ENCODE measurements at regions not wholly inside any gene's neighbourhood (a gene's known extent, or its start where the extent isn't known, plus 50 kb on each side); places are given as distances from the start of the nearest gene placed in this dataset.

DNA sequence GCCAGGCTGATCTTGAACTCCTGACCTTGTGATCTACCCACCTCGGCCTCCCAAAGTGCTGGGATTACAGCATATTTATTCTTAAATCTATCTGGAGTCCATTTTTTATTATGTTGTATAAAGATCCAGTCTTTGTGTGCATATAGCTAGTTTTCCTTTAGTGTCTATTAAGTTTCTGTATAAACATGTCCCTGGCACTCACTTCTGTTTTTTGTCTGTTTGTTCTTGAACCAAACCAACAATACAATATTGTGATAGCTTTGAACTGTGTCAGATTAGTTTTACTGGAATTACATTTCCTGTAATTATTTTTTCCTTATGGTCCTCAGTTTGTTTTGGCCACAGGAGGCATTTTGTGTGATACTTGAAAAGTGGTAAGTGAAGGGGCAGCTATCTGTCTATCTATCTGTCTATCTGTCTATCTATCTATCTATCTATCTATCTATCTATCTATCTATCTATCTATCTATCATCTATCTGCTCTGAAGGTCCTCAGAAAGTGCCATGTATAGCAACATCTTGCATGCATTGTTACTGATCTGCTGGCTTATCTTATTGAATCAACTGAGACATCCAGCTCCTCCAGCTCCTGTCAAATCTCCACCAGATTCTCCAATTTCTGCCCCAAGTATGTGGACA lies 70.9 kb upstream of the ACVR1 start:
- TF ChIP-seq, protein P1, sequence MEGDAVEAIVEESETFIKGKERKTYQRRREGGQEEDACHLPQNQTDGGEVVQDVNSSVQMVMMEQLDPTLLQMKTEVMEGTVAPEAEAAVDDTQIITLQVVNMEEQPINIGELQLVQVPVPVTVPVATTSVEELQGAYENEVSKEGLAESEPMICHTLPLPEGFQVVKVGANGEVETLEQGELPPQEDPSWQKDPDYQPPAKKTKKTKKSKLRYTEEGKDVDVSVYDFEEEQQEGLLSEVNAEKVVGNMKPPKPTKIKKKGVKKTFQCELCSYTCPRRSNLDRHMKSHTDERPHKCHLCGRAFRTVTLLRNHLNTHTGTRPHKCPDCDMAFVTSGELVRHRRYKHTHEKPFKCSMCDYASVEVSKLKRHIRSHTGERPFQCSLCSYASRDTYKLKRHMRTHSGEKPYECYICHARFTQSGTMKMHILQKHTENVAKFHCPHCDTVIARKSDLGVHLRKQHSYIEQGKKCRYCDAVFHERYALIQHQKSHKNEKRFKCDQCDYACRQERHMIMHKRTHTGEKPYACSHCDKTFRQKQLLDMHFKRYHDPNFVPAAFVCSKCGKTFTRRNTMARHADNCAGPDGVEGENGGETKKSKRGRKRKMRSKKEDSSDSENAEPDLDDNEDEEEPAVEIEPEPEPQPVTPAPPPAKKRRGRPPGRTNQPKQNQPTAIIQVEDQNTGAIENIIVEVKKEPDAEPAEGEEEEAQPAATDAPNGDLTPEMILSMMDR (tag by site-specific recombination; IDR thresholded peaks at IDR 0.05): no peak
- no peak for TF ChIP-seq ZNF416 (tag by site-specific recombination; IDR thresholded peaks at IDR 0.05)
- TF ChIP-seq, protein P2, sequence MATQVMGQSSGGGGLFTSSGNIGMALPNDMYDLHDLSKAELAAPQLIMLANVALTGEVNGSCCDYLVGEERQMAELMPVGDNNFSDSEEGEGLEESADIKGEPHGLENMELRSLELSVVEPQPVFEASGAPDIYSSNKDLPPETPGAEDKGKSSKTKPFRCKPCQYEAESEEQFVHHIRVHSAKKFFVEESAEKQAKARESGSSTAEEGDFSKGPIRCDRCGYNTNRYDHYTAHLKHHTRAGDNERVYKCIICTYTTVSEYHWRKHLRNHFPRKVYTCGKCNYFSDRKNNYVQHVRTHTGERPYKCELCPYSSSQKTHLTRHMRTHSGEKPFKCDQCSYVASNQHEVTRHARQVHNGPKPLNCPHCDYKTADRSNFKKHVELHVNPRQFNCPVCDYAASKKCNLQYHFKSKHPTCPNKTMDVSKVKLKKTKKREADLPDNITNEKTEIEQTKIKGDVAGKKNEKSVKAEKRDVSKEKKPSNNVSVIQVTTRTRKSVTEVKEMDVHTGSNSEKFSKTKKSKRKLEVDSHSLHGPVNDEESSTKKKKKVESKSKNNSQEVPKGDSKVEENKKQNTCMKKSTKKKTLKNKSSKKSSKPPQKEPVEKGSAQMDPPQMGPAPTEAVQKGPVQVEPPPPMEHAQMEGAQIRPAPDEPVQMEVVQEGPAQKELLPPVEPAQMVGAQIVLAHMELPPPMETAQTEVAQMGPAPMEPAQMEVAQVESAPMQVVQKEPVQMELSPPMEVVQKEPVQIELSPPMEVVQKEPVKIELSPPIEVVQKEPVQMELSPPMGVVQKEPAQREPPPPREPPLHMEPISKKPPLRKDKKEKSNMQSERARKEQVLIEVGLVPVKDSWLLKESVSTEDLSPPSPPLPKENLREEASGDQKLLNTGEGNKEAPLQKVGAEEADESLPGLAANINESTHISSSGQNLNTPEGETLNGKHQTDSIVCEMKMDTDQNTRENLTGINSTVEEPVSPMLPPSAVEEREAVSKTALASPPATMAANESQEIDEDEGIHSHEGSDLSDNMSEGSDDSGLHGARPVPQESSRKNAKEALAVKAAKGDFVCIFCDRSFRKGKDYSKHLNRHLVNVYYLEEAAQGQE (tag by site-specific recombination; IDR thresholded peaks at IDR 0.05): no peak
- no peak for TF ChIP-seq ZNF777 (tag by site-specific recombination; IDR thresholded peaks at IDR 0.05; ENCODE audit: borderline replicate concordance)
- no peak for TF ChIP-seq ZNF19 (tag by site-specific recombination; IDR thresholded peaks at IDR 0.05; ENCODE audit: low read depth)
- TF ChIP-seq, protein P3, sequence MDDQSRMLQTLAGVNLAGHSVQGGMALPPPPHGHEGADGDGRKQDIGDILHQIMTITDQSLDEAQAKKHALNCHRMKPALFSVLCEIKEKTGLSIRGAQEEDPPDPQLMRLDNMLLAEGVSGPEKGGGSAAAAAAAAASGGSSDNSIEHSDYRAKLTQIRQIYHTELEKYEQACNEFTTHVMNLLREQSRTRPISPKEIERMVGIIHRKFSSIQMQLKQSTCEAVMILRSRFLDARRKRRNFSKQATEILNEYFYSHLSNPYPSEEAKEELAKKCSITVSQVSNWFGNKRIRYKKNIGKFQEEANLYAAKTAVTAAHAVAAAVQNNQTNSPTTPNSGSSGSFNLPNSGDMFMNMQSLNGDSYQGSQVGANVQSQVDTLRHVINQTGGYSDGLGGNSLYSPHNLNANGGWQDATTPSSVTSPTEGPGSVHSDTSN (CRISPR knock-in tag; IDR thresholded peaks at IDR 0.05): no peak
- TF ChIP-seq ZNF121 (tag by site-specific recombination; IDR thresholded peaks at IDR 0.05): no peak
- TF ChIP-seq, protein P4, sequence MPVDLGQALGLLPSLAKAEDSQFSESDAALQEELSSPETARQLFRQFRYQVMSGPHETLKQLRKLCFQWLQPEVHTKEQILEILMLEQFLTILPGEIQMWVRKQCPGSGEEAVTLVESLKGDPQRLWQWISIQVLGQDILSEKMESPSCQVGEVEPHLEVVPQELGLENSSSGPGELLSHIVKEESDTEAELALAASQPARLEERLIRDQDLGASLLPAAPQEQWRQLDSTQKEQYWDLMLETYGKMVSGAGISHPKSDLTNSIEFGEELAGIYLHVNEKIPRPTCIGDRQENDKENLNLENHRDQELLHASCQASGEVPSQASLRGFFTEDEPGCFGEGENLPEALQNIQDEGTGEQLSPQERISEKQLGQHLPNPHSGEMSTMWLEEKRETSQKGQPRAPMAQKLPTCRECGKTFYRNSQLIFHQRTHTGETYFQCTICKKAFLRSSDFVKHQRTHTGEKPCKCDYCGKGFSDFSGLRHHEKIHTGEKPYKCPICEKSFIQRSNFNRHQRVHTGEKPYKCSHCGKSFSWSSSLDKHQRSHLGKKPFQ (tag by site-specific recombination; IDR thresholded peaks at IDR 0.05): no peak
- TF ChIP-seq, protein P5, sequence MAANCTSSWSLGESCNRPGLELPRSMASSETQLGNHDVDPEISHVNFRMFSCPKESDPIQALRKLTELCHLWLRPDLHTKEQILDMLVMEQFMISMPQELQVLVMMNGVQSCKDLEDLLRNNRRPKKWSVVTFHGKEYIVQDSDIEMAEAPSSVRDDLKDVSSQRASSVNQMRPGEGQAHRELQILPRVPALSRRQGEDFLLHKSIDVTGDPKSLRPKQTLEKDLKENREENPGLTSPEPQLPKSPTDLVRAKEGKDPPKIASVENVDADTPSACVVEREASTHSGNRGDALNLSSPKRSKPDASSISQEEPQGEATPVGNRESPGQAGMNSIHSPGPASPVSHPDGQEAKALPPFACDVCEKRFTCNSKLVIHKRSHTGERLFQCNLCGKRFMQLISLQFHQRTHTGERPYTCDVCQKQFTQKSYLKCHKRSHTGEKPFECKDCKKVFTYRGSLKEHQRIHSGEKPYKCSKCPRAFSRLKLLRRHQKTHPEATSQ (tag by site-specific recombination; IDR thresholded peaks at IDR 0.05): no peak
